ENCODE measurements at regions not wholly inside any gene's neighbourhood (a gene's known extent, or its start where the extent isn't known, plus 50 kb on each side); places are given as distances from the start of the nearest gene placed in this dataset.

DNA sequence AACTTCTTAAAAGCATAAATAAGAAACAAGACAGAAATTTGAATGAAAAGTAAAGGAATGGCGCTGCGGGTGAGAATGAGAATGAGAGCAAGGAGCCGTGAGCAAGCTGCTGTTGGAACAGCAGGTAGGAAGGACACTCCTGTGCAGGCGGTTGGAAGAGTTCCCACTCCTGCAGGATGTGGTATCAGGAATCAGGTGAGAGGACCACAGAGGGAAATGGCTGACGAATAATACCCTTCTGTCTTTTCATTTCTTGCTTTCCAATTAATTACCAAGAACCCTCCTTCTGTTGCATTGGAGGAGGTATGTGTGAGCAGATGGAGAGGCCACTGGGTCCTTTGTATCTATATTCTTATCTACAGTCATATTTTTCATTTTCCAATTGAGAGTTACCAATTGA is 1504.2 kb downstream of the EFNB2 start:
- H3K4me3 ChIP-seq, result no peak overlapping the region
- H3K4me1 ChIP-seq, result no peaks in the 10 kb centered on the region
- no peaks in the 10 kb centered on the region for H3K36me3 ChIP-seq
- intact Hi-C loops (cut with DNase I), result no loop called here
- no peak for DNase-seq (ENCODE audit: low spot score in 2 of 2)
- TF ChIP-seq, protein P1, sequence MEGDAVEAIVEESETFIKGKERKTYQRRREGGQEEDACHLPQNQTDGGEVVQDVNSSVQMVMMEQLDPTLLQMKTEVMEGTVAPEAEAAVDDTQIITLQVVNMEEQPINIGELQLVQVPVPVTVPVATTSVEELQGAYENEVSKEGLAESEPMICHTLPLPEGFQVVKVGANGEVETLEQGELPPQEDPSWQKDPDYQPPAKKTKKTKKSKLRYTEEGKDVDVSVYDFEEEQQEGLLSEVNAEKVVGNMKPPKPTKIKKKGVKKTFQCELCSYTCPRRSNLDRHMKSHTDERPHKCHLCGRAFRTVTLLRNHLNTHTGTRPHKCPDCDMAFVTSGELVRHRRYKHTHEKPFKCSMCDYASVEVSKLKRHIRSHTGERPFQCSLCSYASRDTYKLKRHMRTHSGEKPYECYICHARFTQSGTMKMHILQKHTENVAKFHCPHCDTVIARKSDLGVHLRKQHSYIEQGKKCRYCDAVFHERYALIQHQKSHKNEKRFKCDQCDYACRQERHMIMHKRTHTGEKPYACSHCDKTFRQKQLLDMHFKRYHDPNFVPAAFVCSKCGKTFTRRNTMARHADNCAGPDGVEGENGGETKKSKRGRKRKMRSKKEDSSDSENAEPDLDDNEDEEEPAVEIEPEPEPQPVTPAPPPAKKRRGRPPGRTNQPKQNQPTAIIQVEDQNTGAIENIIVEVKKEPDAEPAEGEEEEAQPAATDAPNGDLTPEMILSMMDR (IDR thresholded peaks at IDR 0.05), result no peak
- no peak overlapping the region for H3K27ac ChIP-seq
- H3K9me3 ChIP-seq, result no peaks in the 10 kb centered on the region
- H3K27me3 ChIP-seq, result no peaks in the 10 kb centered on the region

DNA sequence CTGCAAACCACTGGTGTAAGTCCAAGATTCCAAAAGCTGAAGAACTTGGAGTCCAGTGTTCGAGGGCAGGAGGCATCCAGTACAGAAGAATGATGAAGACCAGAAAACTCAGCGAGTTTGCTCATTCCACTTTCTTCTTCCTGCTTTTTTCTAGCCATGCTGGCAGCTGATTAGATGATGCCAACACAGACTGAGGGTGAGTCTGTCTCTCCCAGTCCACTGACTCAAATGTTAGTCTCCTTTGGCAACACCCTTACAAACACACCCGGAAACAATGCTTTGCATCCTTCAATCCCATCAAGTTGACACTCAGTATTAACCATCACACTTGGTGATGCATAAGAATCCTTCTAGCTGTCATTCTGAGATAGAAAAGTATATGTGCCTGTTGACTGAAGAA is 1504.6 kb downstream of the EFNB2 start:
- no peak overlapping the region for H3K4me3 ChIP-seq
- TF ChIP-seq, protein P1 (IDR thresholded peaks at IDR 0.05), result no peak
- H3K36me3 ChIP-seq, result no peaks in the 10 kb centered on the region
- no peak overlapping the region for H3K27ac ChIP-seq
- H3K4me1 ChIP-seq, result no peaks in the 10 kb centered on the region
- no peaks in the 10 kb centered on the region for H3K9me3 ChIP-seq
- H3K27me3 ChIP-seq, result no peaks in the 10 kb centered on the region
- no peak for DNase-seq (ENCODE audit: low spot score in 2 of 2)
- intact Hi-C loops (cut with DNase I), result no loop called here

DNA sequence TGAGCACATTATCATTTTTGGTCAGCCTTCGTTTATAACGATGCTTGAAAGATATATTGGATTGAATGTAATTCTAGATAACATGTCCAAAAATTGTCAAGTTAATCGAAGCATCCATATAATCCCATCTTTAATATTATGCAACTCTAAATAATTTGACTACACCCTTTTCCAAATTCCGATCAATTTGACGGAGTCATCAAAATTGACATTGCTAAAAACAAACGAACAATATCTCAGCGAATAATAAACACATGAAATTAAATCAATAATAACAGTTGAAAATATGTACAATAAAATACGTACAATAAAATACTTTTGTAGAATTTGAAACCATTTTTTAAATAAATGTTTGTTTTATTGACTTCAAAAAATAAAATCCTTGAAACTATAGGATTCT is 1516.4 kb downstream of the EFNB2 start:
- H3K9me3 ChIP-seq, result no peaks in the 10 kb centered on the region
- H3K36me3 ChIP-seq, result no peaks in the 10 kb centered on the region
- H3K27me3 ChIP-seq, result no peaks in the 10 kb centered on the region
- H3K4me3 ChIP-seq, result no peak overlapping the region
- intact Hi-C loops (cut with DNase I), result no loop called here
- H3K4me1 ChIP-seq, result no peaks in the 10 kb centered on the region
- DNase-seq (ENCODE audit: low spot score in 2 of 2), result no peak
- TF ChIP-seq, protein P1 (IDR thresholded peaks at IDR 0.05), result no peak
- H3K27ac ChIP-seq, result no peak overlapping the region

DNA sequence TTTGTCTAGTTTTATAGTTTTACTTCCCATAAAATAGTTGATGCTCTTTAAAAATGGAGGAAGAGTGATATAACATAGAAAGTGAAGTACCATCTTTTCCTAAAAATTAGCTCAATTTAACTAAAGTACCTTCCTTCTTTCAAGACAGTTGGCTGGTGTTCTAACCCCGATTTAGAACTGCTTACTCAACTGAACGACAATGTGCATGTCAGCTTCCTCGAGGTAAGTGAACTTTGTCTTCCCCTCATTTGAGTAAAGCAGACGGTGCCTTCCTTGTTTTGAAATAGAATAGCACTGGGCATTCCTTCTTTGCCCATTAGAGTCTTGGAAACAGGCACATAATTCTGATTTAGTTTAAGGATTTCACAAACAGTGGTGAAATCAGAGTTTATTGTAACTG is 1519.2 kb downstream of the EFNB2 start:
- TF ChIP-seq, protein P1 (IDR thresholded peaks at IDR 0.05), result no peak
- H3K36me3 ChIP-seq, result no peaks in the 10 kb centered on the region
- no peak overlapping the region for H3K4me3 ChIP-seq
- H3K27me3 ChIP-seq, result no peaks in the 10 kb centered on the region
- no peaks in the 10 kb centered on the region for H3K9me3 ChIP-seq
- no peak for DNase-seq (ENCODE audit: low spot score in 2 of 2)
- no peaks in the 10 kb centered on the region for H3K4me1 ChIP-seq
- no peak overlapping the region for H3K27ac ChIP-seq
- intact Hi-C loops (cut with DNase I), result no loop called here

DNA sequence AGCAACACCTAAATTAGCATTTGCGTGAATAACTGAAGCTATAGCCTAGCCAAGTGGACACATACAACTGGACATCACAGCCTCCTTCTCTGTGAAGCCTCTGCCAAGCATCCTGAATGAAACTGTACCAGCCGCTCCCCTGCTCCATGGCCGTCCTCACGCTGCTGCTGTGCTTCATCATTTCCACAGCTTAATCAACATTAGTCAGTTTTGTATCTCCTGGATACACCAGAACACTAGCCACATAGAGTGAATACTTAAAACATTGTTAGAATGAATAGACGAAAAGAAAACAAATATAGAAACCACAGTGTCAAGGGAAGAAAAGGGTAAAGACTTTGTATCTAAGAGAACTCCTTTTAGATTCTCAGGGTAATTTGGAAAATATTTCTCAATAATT is 1526.9 kb downstream of the EFNB2 start:
- intact Hi-C loops (cut with DNase I), result no loop called here
- TF ChIP-seq, protein P1 (IDR thresholded peaks at IDR 0.05), result no peak
- no peak overlapping the region for H3K27ac ChIP-seq
- H3K9me3 ChIP-seq, result no peaks in the 10 kb centered on the region
- no peaks in the 10 kb centered on the region for H3K4me1 ChIP-seq
- H3K27me3 ChIP-seq, result no peaks in the 10 kb centered on the region
- DNase-seq (ENCODE audit: low spot score in 2 of 2), result no peak
- H3K4me3 ChIP-seq, result no peak overlapping the region
- no peaks in the 10 kb centered on the region for H3K36me3 ChIP-seq

DNA sequence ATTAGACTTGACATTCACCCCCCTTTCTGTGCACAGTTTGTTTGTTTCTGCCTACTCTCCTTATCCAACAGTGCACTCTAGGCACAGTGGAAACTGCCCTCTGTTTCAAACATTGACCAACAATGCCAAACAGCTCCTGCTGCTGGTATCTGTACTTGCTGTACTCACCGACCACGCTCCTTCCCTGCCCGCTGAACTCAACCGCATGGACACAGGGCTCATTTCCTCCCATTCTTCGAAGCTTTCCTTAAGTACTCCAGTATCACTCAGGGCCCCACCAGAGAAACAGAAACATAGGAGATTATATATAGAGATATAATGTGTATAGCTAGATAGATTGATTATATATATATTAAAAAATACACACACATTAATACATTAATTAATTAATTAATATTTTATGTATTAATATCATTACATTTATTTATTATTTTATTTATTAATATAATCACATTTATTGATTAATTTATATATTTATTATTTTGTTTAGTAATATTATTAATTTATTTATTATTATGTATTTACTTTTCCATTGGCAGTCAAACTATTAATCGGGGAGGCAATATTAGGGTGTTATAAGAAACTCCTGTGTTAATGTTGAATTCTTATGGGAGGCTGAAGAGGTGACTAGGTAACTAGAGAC is 1528.2 kb downstream of the EFNB2 start:
- Histone ChIP-seq H3K27ac (no peak overlapping the region), H3K27me3 (no peaks in the 10 kb centered on the region), H3K4me3 (no peak overlapping the region), H3K36me3 (no peaks in the 10 kb centered on the region), H3K4me1 (no peaks in the 10 kb centered on the region), H3K9me3 (no peaks in the 10 kb centered on the region)
- DNase-seq (ENCODE audit: low spot score in 2 of 2), result no peak
- intact Hi-C loops (cut with DNase I), result no loop called here
- TF ChIP-seq, protein P1 (IDR thresholded peaks at IDR 0.05), result no peak

Data from ascending aorta (tissue), 2 donors.